Heart right ventricle (tissue), 16 donors: ENCODE measurements at regions not wholly inside any gene's neighbourhood (a gene's known extent, or its start where the extent isn't known, plus 50 kb on each side); places are given as distances from the start of the nearest gene placed in this dataset.

Experiments
- ATAC-seq, 8 donors: fragments of 200-7000 bp; cut with Tn5 transposase; one replicate each; pipeline ENCODE4 v1.9.1; 2020; ENCODE audit warnings: mild to moderate bottlenecking in 8 of 8, moderate library complexity in 8 of 8, moderate number of reproducible peaks in 1 of 8
- DNase-seq, 2 donors: peaks; one replicate each; pipeline ENCODE4 v3.0.0-alpha.2; 2020
- H3K27ac ChIP-seq, 10 donors: fragments of 200-600 bp; sonication (generic) in 2 of 10; one replicate each; pipeline versions ENCODE4 v1.5.0 to v1.8.0; 2020 to 2022; ENCODE audit warnings: mild to moderate bottlenecking in 3 of 10
- H3K27me3 ChIP-seq, 7 donors: fragments of 200-600 bp; one replicate each; pipeline ENCODE4 v1.8.0; 2021 to 2022; ENCODE audit warnings: mild to moderate bottlenecking in 2 of 7
- H3K36me3 ChIP-seq, 9 donors: fragments of 200-600 bp; sonication (generic) in 1 of 9; one replicate each; pipeline versions ENCODE4 v1.5.0 to v1.8.0; 2020 to 2022; ENCODE audit warnings: mild to moderate bottlenecking in 2 of 9
- H3K4me1 ChIP-seq, 9 donors: fragments of 200-600 bp; sonication (generic) in 1 of 9; one replicate each; pipeline versions ENCODE4 v1.5.0 to v1.8.0; 2020 to 2022; ENCODE audit warnings: mild to moderate bottlenecking in 4 of 9
- H3K4me3 ChIP-seq, 10 donors: fragments of 200-600 bp; sonication (generic) in 2 of 10; one replicate each; pipeline versions ENCODE4 v1.5.0 to v1.8.0; 2020 to 2022; ENCODE audit warnings: mild to moderate bottlenecking in 7 of 10, moderate library complexity in 2 of 10
- H3K9me3 ChIP-seq, 11 donors: fragments of 200-600 bp in 10 of 11; sonication (generic) in 2 of 11; one replicate each; pipeline versions ENCODE4 v1.5.0 to v1.8.0; 2013 to 2022; ENCODE audit warnings: mild to moderate bottlenecking in 2 of 11, control low read depth in 1 of 11, moderate library complexity in 1 of 11
- CTCF ChIP-seq, 9 donors: fragments of 200-600 bp; sonication (generic) in 2 of 9; IDR thresholded peaks; one replicate each; pipeline versions ENCODE4 v1.5.0 to v1.8.0; 2021 to 2022; ENCODE audit warnings: antibody characterized with exemption in 9 of 9, mild to moderate bottlenecking in 5 of 9, moderate library complexity in 1 of 9
- WGBS, 2 donors: extraction: QIAGEN DNeasy Blood & Tissue Kit; methylation state at CpG; one replicate each; pipeline ENCODE4 v1.1.7; 2013; ENCODE audit warnings: inconsistent platforms in 1 of 2; 5-methylcytosine and 5-hydroxymethylcytosine counted together
- intact Hi-C, 10 donors: fragments of 100-400 bp; cut with DNase I; formaldehyde crosslinking; loops; one replicate each; pipeline versions ENCODE4 v1.11.1 to v1.14.2; 2022
- donor health status: Arrhythmogenic right ventricular cardiomyopathy.
- donor health status: ischemic (EF 13 %, LVEDD 7.1; RV severe dilation, severe dysfunction).
- donor health status: healthy with polysubstance abuse.
- donor health status: DM: no; HTN: yes; CAD: no.
- donor health status: DM: no; HTN: no; CAD: no.
- donor health status: ischemic (EF 25% LVEDD 6.9; RV normal size, moderate dysfunction).
- donor health status: ischemic (EF 25% LVEDD 5.7; RV mildly dilated, moderate dysfunction).
- donor health status: healthy.
- donor health status: DM: yes; HTN: yes; CAD: no.
- donor health status: Ischemic cardiomyopathy.
- donor health status: ischemic (EF 35%, LVEDD 5.7; RV mildly dilated, moderate dysfunction).
- donor health status: nonischemic (EF 11% LVEDD 7.7; RV severe dilation, severe dysfunction).
- donor health status: DM: yes; HTN: yes; CAD: no.
- donor health status: PGD.
- donor health status: ischemic (EF 29% LVEDD 5.4; RV normal size, mild dysfunction).
- donor health status: nonischemic (EF 23%, LVEDD 6.1; RV moderate dilation, normal function).

- intact Hi-C loops: no loop called here
- no peak for DNase-seq
- WGBS, 2 donors: 87 to 95% methylated on average over 4 of the region's 4 CpGs
- peaks cover 0 to 16% (median 0%) of the 10 kb centered on the region in 11 donors for H3K9me3 ChIP-seq
- no peak for TF ChIP-seq CTCF (IDR thresholded peaks at IDR 0.05)
- H3K4me1 ChIP-seq: peaks cover 0 to 6% (median 0%) of the 10 kb centered on the region in 9 donors
- no peak overlapping the region for H3K4me3 ChIP-seq
- peak overlapping the region in 2 of 10 donors; percentile 3 to 23 for H3K27ac ChIP-seq
- H3K27me3 ChIP-seq: no peaks in the 10 kb centered on the region
- no peaks in the 10 kb centered on the region for H3K36me3 ChIP-seq
- no peak for ATAC-seq
Measured at GRCh38 chr6:141354191-141354955, 778.4 kb upstream of the GJE1 start.

DNA sequence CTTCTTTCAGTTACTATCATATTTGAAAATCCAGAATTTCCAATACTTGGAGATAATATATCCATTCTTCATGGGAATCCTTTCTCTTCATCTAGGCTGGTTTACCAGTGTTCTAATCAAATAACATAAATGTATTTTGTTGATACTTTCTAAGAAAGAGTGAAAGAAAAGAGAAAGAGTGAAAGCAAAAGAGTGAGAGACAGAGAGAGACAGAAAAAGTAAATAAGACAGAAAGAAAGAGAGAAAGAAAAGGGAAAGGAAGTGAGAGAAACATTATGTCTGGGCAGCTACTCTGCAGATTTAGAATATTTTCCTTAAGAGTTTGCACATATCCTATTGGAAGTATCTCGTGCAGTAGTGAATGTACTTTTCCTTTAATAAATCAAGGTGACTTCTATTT is 781.0 kb upstream of the GJE1 start:
- 82 to 85% methylated on average over 1 of the region's 1 CpG for WGBS, 2 donors
- intact Hi-C loops: no loop called here
- H3K27me3 ChIP-seq: no peaks in the 10 kb centered on the region
- peaks cover 0 to 2% (median 0%) of the 10 kb centered on the region in 11 donors for H3K9me3 ChIP-seq
- no peak for TF ChIP-seq CTCF (IDR thresholded peaks at IDR 0.05)
- DNase-seq (no peak), ATAC-seq (no peak)
- H3K36me3 ChIP-seq: no peaks in the 10 kb centered on the region
- peaks cover 0 to 6% (median 0%) of the 10 kb centered on the region in 9 donors for H3K4me1 ChIP-seq
- H3K27ac ChIP-seq: no peak overlapping the region
- H3K4me3 ChIP-seq: no peak overlapping the region

GRCh38 chr6:141349710-141350109 is 783.0 kb upstream of the GJE1 start:
- no peak overlapping the region for H3K27ac ChIP-seq
- DNase-seq: no peak
- peak in 1 of 8 donors; percentile 61 for ATAC-seq
- no peaks in the 10 kb centered on the region for H3K9me3 ChIP-seq
- H3K4me1 ChIP-seq: peaks cover 0 to under 1% (median 0%) of the 10 kb centered on the region in 9 donors
- 84 to 90% methylated on average over 1 of the region's 1 CpG for WGBS, 2 donors
- TF ChIP-seq CTCF (IDR thresholded peaks at IDR 0.05): no peak
- H3K36me3 ChIP-seq: no peaks in the 10 kb centered on the region
- H3K4me3 ChIP-seq: no peak overlapping the region
- intact Hi-C loops: no loop called here
- no peaks in the 10 kb centered on the region for H3K27me3 ChIP-seq

DNA sequence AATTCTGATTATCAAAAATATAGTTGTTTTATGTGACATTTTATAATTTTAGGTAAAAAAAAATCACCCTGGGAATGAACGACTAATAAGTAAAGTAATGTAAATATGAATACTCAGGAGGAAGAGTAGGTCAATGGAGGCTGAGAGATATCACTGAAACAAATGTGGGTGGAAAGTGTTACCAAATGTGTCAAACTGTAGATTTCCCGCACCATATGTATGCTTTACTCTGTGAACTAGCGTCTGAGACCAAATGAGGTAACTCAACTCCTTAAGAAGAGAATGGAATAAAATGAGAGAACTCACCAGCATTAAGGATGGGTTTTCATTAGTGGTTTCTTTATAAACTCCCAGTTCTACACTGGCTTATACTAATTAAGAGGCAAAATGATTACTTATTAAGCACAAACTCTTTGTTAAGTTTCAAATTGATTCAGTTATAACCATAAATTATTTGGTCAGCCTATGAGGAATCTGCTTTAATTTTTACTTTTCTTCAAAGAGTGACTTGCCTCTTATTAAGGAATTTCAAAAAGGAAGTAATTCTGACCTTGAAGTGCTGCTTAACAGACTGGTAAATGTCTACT is 784.7 kb upstream of the GJE1 start:
- Histone ChIP-seq H3K4me1 (no peaks in the 10 kb centered on the region), H3K27ac (no peak overlapping the region), H3K4me3 (no peak overlapping the region), H3K9me3 (no peaks in the 10 kb centered on the region), H3K36me3 (no peaks in the 10 kb centered on the region), H3K27me3 (no peaks in the 10 kb centered on the region)
- WGBS, 2 donors: 90 to 93% methylated on average over 3 of the region's 3 CpGs
- ATAC-seq (no peak), DNase-seq (no peak)
- intact Hi-C loops: no loop called here
- no peak for TF ChIP-seq CTCF (IDR thresholded peaks at IDR 0.05)
